Thyroid gland (tissue), 4 donors: ENCODE measurements at regions not wholly inside any gene's neighbourhood (a gene's known extent, or its start where the extent isn't known, plus 50 kb on each side); places are given as distances from the start of the nearest gene placed in this dataset.

ENCODE experiments used
- DNase-seq, 2 donors: peaks; one replicate each; pipeline ENCODE4 v3.0.0-alpha.2; 2019
- H3K27ac ChIP-seq, 3 donors: fragments of 200-600 bp; sonication (generic); 1 replicate in 2 of 3; 2 replicates in 1 of 3; pipeline ENCODE4 v1.5.1; 2016 to 2019; ENCODE audit warnings: mild to moderate bottlenecking in 1 of 3, moderate library complexity in 1 of 3
- H3K27me3 ChIP-seq: fragments of 200-600 bp; sonication (generic); one replicate; pipeline ENCODE4 v1.5.1; 2019
- H3K36me3 ChIP-seq, 2 donors: fragments of 200-600 bp; sonication (generic); one replicate each; pipeline ENCODE4 v1.5.1; 2016 to 2019
- H3K4me1 ChIP-seq, 2 donors: fragments of 200-600 bp; sonication (generic); one replicate each; pipeline ENCODE4 v1.5.1; 2017 to 2019
- H3K4me3 ChIP-seq, 3 donors: fragments of 200-600 bp; sonication (generic); replicated peaks in 1 of 3; 1 replicate in 2 of 3; 2 replicates in 1 of 3; pipeline ENCODE4 v1.5.1; 2016; ENCODE audit warnings: mild to moderate bottlenecking in 1 of 3
- H3K9me3 ChIP-seq: fragments of 200-600 bp; sonication (generic); one replicate; pipeline ENCODE4 v1.5.1; 2017
- POLR2A ChIP-seq, 2 donors: fragments of 450-650 bp; IDR thresholded peaks; one replicate each; pipeline ENCODE4 v1.6.1; 2017; ENCODE audit warnings: antibody characterized with exemption in 2 of 2, mild to moderate bottlenecking in 2 of 2, moderate library complexity in 1 of 2
- WGBS, 2 donors: methylation state at CpG; one replicate each; pipeline ENCODE4 v1.1.5; 2017; 5-methylcytosine and 5-hydroxymethylcytosine counted together
- intact Hi-C: fragments of 100-400 bp; cut with DNase I; formaldehyde crosslinking; loops from one replicate; pipeline ENCODE4 v1.15.1; 2023
- TF ChIP-seq, protein P1 (sequence below), 6 experiments: fragments of 200-600 bp in 3 of 6; fragments of 450-650 bp in 3 of 6; sonication (generic) in 3 of 6; IDR thresholded peaks; one replicate each; pipeline ENCODE4 v1.5.1; 2016 to 2019; ENCODE audit warnings: antibody characterized with exemption in 6 of 6, mild to moderate bottlenecking in 2 of 6, inconsistent platforms in 1 of 6, moderate library complexity in 1 of 6

DNA sequence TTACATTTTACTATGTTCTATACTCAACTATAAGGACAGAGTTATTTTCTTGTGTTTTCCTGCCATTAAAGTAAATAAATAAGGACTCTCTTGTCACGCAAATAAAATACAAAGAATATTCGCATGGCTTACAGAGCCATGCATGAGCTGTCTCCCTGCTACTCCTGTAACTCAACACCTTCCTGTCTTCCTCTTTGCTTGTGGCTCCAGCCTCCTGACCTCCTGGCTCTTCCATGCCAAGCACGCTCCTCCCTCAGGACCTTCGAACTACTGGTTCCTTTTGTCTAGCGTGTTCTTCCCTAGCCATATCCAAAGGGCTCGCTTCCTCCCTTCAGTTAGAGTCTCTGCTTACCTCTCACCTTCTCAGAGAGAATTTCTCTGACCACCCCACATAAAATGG is 124.3 kb upstream of the TMC3 start:
- no peaks in the 10 kb centered on the region for H3K36me3 ChIP-seq
- WGBS, 2 donors: 94 to 95% methylated on average over 6 of the region's 6 CpGs
- no peaks in the 10 kb centered on the region for H3K27me3 ChIP-seq
- H3K4me3 ChIP-seq: no peak overlapping the region
- no peaks in the 10 kb centered on the region for H3K9me3 ChIP-seq
- DNase-seq: no peak
- H3K27ac ChIP-seq: no peak overlapping the region
- no peaks in the 10 kb centered on the region for H3K4me1 ChIP-seq
- intact Hi-C loops: no loop called here
- TF ChIP-seq, protein P1, sequence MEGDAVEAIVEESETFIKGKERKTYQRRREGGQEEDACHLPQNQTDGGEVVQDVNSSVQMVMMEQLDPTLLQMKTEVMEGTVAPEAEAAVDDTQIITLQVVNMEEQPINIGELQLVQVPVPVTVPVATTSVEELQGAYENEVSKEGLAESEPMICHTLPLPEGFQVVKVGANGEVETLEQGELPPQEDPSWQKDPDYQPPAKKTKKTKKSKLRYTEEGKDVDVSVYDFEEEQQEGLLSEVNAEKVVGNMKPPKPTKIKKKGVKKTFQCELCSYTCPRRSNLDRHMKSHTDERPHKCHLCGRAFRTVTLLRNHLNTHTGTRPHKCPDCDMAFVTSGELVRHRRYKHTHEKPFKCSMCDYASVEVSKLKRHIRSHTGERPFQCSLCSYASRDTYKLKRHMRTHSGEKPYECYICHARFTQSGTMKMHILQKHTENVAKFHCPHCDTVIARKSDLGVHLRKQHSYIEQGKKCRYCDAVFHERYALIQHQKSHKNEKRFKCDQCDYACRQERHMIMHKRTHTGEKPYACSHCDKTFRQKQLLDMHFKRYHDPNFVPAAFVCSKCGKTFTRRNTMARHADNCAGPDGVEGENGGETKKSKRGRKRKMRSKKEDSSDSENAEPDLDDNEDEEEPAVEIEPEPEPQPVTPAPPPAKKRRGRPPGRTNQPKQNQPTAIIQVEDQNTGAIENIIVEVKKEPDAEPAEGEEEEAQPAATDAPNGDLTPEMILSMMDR (IDR thresholded peaks at IDR 0.05): no peak

GRCh38 chr15:81497238-81497637 is 123.2 kb upstream of the TMC3 start:
- WGBS, 2 donors: 80 to 96% methylated on average over 6 of the region's 6 CpGs
- no peaks in the 10 kb centered on the region for H3K9me3 ChIP-seq
- TF ChIP-seq POLR2A (IDR thresholded peaks at IDR 0.05): no peak
- TF ChIP-seq, protein P1 (IDR thresholded peaks at IDR 0.05): no peak
- H3K27me3 ChIP-seq: no peaks in the 10 kb centered on the region
- H3K27ac ChIP-seq: no peak overlapping the region
- no peaks in the 10 kb centered on the region for H3K36me3 ChIP-seq
- DNase-seq: no peak
- intact Hi-C loops: no loop called here
- no peaks in the 10 kb centered on the region for H3K4me1 ChIP-seq
- no peak overlapping the region for H3K4me3 ChIP-seq

DNA sequence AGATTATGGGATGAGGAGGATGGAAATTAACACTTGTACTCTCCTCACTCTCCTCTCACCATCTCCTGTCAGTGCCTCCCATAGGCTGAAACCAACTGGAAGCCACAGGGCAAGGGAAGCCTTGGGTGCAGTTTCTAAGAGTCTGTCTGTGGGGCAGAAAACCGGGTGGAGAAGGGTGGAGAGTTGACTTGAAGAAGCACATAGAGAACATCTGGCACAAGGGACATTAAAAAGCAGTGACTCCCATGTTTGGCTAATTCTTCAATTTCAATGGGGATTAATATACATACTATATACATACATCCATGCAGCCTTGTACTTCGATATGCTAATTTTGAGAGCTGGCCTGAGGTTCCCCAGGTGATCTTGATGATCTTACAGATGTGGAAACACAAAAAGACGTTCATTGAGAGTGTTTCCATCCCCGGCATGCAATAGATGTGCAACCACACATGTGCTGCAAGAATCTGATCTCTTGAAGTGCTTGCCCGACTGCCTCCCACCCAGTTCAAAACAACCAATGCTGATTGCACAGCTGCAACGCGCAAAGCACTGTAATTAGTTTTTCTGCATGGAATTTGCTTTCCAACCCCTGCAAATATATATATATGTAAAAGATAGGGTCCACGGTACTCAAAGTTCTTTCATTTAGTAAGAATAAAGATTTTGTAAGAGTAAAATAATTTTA is 121.9 kb upstream of the TMC3 start:
- Histone ChIP-seq H3K36me3 (no peaks in the 10 kb centered on the region), H3K4me3 (no peak overlapping the region), H3K27ac (no peak overlapping the region), H3K4me1 (no peaks in the 10 kb centered on the region), H3K27me3 (no peaks in the 10 kb centered on the region), H3K9me3 (no peaks in the 10 kb centered on the region)
- WGBS, 2 donors: 82 to 86% methylated on average over 8 of the region's 8 CpGs
- DNase-seq: no peak
- intact Hi-C loops: no loop called here
- TF ChIP-seq POLR2A (IDR thresholded peaks at IDR 0.05): no peak
- TF ChIP-seq, protein P1 (IDR thresholded peaks at IDR 0.05): no peak

DNA sequence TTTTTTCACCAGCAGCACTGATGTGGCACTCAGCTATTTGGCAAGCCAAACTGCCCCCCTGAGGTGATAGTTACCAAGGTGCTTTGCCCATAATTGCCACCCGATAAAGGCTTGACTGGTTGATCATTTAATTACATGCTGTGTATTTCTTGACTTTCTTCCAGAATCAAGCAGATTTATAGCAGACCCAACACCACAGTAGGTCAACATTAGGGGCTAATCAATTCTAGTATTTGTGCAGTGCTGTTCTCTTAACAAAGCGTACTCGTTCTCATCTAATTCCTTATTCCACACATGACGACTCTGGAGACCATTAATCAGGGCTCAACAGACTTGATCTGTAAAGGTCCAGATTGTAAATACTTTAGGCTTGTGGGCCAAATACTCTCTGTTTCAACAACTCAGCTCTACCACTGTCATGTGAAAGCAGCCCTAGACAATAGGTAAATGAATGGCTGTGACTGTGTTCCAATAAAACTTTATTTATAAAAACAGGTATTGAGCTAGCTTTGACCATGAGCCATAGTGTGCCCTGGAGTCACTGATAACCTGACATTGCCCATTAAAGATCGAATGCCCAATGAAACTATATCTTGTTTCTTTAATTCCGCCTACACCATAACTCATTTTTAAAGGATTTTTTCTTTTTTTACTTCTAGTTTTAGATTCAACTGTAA is 119.1 kb upstream of the TMC3 start:
- Histone ChIP-seq H3K4me3 (no peak overlapping the region), H3K27me3 (no peaks in the 10 kb centered on the region), H3K9me3 (no peaks in the 10 kb centered on the region), H3K36me3 (no peaks in the 10 kb centered on the region), H3K27ac (no peak overlapping the region), H3K4me1 (no peaks in the 10 kb centered on the region)
- no peak for DNase-seq
- intact Hi-C loops: no loop called here
- TF ChIP-seq, protein P1 (IDR thresholded peaks at IDR 0.05): no peak
- no peak for TF ChIP-seq POLR2A (IDR thresholded peaks at IDR 0.05)
- WGBS, 2 donors: 89 to 90% methylated on average over 6 of the region's 6 CpGs

DNA sequence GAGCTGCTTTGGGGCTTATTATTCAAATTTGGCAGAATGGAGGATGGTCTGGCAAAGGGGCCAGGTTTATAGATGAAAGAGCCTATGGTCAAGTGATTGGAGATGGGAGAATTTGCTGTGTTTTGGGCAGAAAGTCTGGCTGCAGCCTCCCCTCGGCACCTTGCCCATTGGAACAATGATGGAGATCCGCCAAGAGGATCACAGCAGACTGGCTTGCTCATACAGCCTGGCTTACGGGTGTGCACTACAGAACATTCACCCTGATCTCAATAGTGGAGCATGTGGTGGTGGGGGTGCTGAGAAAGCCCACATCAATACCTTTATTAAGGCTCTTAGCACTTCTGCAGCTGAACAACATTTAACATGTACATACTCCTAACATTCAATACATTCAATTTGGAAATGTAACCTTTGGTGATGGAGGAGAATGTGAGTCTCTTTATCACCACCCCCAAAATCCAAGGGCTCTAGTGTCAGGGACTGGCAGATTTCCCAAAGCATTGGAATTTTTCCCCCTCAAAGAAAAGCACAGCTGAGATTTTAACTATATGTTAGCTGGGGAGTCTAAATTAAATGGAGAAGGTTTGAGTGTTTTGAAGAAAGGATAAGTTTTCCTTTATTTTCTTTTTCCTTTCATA is 118.4 kb upstream of the TMC3 start:
- intact Hi-C loops: no loop called here
- Histone ChIP-seq H3K27me3 (no peaks in the 10 kb centered on the region), H3K4me3 (no peak overlapping the region), H3K4me1 (no peaks in the 10 kb centered on the region), H3K36me3 (no peaks in the 10 kb centered on the region), H3K27ac (no peak overlapping the region), H3K9me3 (no peaks in the 10 kb centered on the region)
- TF ChIP-seq, protein P1 (IDR thresholded peaks at IDR 0.05): no peak
- TF ChIP-seq POLR2A (IDR thresholded peaks at IDR 0.05): no peak
- WGBS, 2 donors: 41 to 68% methylated on average over 3 of the region's 3 CpGs
- no peak for DNase-seq
